Peyer's patch (tissue), 4 donors: ENCODE measurements at regions not wholly inside any gene's neighbourhood (a gene's known extent, or its start where the extent isn't known, plus 50 kb on each side); places are given as distances from the start of the nearest gene placed in this dataset.

ENCODE experiments used
- POLR2A ChIP-seq, 2 donors: fragments of 450-650 bp; IDR thresholded peaks; one replicate each; pipeline ENCODE4 v1.5.1; 2017; ENCODE audit warnings: antibody characterized with exemption in 2 of 2, mild to moderate bottlenecking in 2 of 2, moderate library complexity in 2 of 2
- TF ChIP-seq, protein P1 (sequence below), 6 experiments: fragments of 450-650 bp in 4 of 6; fragments of 200-600 bp in 2 of 6; sonication (generic) in 1 of 6; IDR thresholded peaks; one replicate each; pipeline ENCODE4 v1.5.1; 2017 to 2019; ENCODE audit warnings: antibody characterized with exemption in 6 of 6, mild to moderate bottlenecking in 3 of 6, moderate library complexity in 1 of 6

- TF ChIP-seq, protein P1, sequence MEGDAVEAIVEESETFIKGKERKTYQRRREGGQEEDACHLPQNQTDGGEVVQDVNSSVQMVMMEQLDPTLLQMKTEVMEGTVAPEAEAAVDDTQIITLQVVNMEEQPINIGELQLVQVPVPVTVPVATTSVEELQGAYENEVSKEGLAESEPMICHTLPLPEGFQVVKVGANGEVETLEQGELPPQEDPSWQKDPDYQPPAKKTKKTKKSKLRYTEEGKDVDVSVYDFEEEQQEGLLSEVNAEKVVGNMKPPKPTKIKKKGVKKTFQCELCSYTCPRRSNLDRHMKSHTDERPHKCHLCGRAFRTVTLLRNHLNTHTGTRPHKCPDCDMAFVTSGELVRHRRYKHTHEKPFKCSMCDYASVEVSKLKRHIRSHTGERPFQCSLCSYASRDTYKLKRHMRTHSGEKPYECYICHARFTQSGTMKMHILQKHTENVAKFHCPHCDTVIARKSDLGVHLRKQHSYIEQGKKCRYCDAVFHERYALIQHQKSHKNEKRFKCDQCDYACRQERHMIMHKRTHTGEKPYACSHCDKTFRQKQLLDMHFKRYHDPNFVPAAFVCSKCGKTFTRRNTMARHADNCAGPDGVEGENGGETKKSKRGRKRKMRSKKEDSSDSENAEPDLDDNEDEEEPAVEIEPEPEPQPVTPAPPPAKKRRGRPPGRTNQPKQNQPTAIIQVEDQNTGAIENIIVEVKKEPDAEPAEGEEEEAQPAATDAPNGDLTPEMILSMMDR (IDR thresholded peaks at IDR 0.05): no peak
- TF ChIP-seq POLR2A (IDR thresholded peaks at IDR 0.05): no peak
Observed at GRCh38 chr4:180962268-180962667, 1280.9 kb upstream of the TENM3 start.
